ENCODE measurements at regions not wholly inside any gene's neighbourhood (a gene's known extent, or its start where the extent isn't known, plus 50 kb on each side); places are given as distances from the start of the nearest gene placed in this dataset.

DNA sequence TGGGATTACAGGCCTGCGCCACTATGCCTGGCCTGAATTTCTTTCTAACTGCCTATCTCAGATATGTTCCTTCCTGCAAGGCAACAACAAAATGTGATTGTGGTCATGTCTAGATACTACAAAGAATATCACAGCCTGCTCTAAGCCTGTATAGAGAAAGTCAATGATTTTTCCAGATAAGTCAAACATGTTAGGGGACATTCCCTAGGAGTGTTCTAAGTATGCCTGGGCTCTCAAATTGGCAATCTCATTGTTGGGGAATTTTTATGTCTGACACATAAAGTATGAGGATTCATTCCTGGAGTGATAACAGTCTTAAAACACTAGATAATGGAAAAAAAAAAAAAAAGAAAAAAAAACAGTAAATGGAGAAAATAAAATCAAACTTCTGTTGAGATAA is 406.1 kb downstream of the GATA3 start:
- Histone ChIP-seq H3K4me3 (ENCODE audit: low read depth, low read length) (no peak overlapping the region), H3K36me3 (no peaks in the 10 kb centered on the region), H3K4me1 (no peaks in the 10 kb centered on the region), H3K27me3 (no peaks in the 10 kb centered on the region), H3K9me3 (no peaks in the 10 kb centered on the region)
- DNase-seq: no peak
- TF ChIP-seq CTCF (IDR thresholded peaks at IDR 0.05; ENCODE audit: low read depth, low read length): no peak

DNA sequence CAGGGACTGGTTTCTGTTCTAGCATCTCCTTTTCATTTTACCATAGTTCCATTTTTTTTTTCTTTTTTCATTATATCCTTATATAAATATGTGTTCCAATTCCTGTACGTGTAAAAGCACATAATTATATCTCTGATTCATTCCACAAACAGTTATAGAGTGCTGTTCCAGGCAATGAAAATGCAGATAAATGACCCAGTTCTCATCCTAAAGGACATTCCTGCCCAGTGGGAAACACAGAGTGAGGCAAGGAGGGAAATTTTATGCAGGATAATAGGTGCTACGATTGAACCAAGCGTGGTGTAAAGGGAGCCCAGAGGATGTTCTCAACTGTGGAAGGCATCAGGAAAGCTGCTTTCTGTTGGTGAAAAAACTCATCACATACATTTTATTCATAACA is 408.1 kb downstream of the GATA3 start:
- no peaks in the 10 kb centered on the region for H3K4me1 ChIP-seq
- H3K36me3 ChIP-seq: no peaks in the 10 kb centered on the region
- no peaks in the 10 kb centered on the region for H3K9me3 ChIP-seq
- DNase-seq: no peak
- no peak overlapping the region for H3K4me3 ChIP-seq (ENCODE audit: low read depth, low read length)
- H3K27me3 ChIP-seq: no peaks in the 10 kb centered on the region
- no peak for TF ChIP-seq CTCF (IDR thresholded peaks at IDR 0.05; ENCODE audit: low read depth, low read length)

GRCh38 chr10:8463853-8464252 is 409.4 kb downstream of the GATA3 start:
- H3K36me3 ChIP-seq: no peaks in the 10 kb centered on the region
- no peaks in the 10 kb centered on the region for H3K9me3 ChIP-seq
- no peak overlapping the region for H3K4me3 ChIP-seq (ENCODE audit: low read depth, low read length)
- TF ChIP-seq CTCF (IDR thresholded peaks at IDR 0.05; ENCODE audit: low read depth, low read length): no peak
- H3K27me3 ChIP-seq: no peaks in the 10 kb centered on the region
- no peaks in the 10 kb centered on the region for H3K4me1 ChIP-seq
- DNase-seq: no peak

DNA sequence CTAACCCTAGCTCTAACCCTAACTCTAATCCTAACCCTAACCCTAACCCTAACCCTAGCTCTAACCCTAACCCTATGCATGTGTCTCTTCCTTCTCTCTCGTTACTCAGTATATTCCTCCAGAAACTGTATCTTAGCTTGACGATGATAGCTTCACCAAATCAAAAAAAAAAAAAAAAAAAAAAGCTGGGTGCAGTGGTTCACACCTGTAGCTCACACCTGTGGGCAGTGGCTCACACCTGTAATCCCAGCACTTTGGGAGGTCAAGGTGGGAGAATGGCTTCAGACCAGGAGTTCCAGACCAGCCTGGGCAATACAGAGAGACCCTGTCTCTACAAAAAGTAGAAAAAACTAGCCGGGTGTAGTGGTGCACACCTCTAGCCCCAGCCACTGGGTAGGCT is 414.0 kb downstream of the GATA3 start:
- H3K4me1 ChIP-seq: no peaks in the 10 kb centered on the region
- no peak for TF ChIP-seq CTCF (IDR thresholded peaks at IDR 0.05; ENCODE audit: low read depth, low read length)
- no peak overlapping the region for H3K4me3 ChIP-seq (ENCODE audit: low read depth, low read length)
- H3K9me3 ChIP-seq: no peaks in the 10 kb centered on the region
- no peak for DNase-seq
- no peaks in the 10 kb centered on the region for H3K36me3 ChIP-seq
- no peaks in the 10 kb centered on the region for H3K27me3 ChIP-seq

GRCh38 chr10:8473205-8473604 is 418.7 kb downstream of the GATA3 start:
- no peak for TF ChIP-seq CTCF (IDR thresholded peaks at IDR 0.05; ENCODE audit: low read depth, low read length)
- no peaks in the 10 kb centered on the region for H3K4me1 ChIP-seq
- no peak for DNase-seq
- H3K27me3 ChIP-seq: no peaks in the 10 kb centered on the region
- no peaks in the 10 kb centered on the region for H3K36me3 ChIP-seq
- H3K9me3 ChIP-seq: no peaks in the 10 kb centered on the region; the same call in 1 of the 2 replicates
- no peak overlapping the region for H3K4me3 ChIP-seq (ENCODE audit: low read depth, low read length)

DNA sequence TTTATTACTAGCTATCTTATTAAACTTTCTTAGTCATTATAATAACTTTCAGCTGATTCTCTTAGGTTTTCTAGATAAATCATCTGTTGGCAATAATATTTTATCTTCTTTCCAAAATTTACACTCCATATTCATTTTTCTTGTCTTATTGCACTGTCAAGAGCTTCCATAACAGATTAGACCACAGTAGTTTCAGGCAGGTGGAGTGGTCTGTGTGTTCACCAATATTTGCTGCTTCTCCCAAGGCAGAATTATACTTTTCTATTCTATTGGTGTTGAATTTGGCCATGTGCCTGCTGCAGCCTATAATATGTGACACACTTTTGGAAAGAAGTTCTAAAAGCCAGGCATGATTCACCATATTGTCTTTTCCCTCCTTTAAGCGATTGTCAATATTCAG is 422.8 kb downstream of the GATA3 start:
- no peak for DNase-seq
- no peak for TF ChIP-seq CTCF (IDR thresholded peaks at IDR 0.05; ENCODE audit: low read depth, low read length)
- no peaks in the 10 kb centered on the region for H3K36me3 ChIP-seq
- no peaks in the 10 kb centered on the region for H3K27me3 ChIP-seq
- H3K4me3 ChIP-seq (ENCODE audit: low read depth, low read length): no peak overlapping the region
- H3K4me1 ChIP-seq: no peaks in the 10 kb centered on the region
- H3K9me3 ChIP-seq: no peaks in the 10 kb centered on the region; the same call in 1 of the 2 replicates
